ENCODE measurements at regions not wholly inside any gene's neighbourhood (a gene's known extent, or its start where the extent isn't known, plus 50 kb on each side); places are given as distances from the start of the nearest gene placed in this dataset.
"Not testable (repeated sequence)": the region's sequence is repeated elsewhere in the genome, so short reads cannot be mapped to it uniquely, and the experiment has no call there.

DNA sequence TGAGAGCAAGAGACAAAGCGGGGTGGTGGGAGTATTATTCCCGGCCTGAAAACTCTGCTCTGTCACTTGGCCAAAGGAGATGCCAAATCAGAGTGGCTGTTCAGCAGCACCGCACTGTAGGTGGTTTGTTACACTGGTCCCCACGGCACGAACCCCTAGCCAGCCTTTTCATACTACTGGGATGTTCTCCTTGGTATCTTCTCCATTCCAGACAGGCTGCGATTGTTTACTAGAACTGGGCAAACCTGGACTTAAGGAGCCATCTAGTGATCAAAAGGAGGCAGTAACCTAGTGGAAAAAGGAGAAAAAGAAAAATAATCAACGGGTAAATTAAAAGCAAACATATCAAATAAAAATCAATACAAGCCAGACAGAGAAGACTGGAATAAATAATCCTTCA, 58.9 kb upstream of the TMTC2 start:
- peak; percentile 7 for DNase-seq (ENCODE audit: low spot score)

- not testable (repeated sequence) for DNase-seq (ENCODE audit: low spot score)
These were observed 52.0 kb upstream of the TMTC2 start for GRCh38 chr12:82634495-82635258.

GRCh38 chr12:82635263-82635662, 51.4 kb upstream of the TMTC2 start:
- no peak for DNase-seq (ENCODE audit: low spot score)

Measured in HuH-7.5 (cell line).